ENCODE measurements at regions not wholly inside any gene's neighbourhood (a gene's known extent, or its start where the extent isn't known, plus 50 kb on each side); places are given as distances from the start of the nearest gene placed in this dataset.

DNA sequence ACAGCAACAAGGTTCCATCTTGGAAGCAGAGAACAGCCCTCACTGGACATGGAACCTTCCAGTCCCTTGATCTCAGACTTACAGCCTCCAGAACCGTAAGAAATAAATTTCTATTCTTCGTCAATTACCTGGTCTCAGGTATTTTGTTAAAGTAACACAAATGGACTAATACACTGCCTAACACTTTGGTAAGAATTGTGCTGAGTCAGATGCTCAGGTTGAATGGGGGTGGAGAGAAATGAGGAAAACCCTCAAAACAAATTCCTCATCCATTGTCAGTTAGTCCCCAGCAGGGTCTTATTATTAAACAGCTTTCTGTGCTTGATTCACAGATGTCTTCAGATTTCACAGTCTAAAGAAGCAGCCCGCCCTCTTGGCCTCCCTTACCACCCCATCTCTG lies 306.2 kb upstream of the SLCO3A1 start:
- TF ChIP-seq, protein P1, sequence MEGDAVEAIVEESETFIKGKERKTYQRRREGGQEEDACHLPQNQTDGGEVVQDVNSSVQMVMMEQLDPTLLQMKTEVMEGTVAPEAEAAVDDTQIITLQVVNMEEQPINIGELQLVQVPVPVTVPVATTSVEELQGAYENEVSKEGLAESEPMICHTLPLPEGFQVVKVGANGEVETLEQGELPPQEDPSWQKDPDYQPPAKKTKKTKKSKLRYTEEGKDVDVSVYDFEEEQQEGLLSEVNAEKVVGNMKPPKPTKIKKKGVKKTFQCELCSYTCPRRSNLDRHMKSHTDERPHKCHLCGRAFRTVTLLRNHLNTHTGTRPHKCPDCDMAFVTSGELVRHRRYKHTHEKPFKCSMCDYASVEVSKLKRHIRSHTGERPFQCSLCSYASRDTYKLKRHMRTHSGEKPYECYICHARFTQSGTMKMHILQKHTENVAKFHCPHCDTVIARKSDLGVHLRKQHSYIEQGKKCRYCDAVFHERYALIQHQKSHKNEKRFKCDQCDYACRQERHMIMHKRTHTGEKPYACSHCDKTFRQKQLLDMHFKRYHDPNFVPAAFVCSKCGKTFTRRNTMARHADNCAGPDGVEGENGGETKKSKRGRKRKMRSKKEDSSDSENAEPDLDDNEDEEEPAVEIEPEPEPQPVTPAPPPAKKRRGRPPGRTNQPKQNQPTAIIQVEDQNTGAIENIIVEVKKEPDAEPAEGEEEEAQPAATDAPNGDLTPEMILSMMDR (conservative IDR thresholded peaks at IDR 0.05; ENCODE audit: low read length): no peak
- TF ChIP-seq EZH2phosphoT487 (IDR thresholded peaks at IDR 0.05; ENCODE audit: borderline replicate concordance, low read depth, low read length): no peak
